ENCODE measurements at regions not wholly inside any gene's neighbourhood (a gene's known extent, or its start where the extent isn't known, plus 50 kb on each side); places are given as distances from the start of the nearest gene placed in this dataset.
"Not testable (repeated sequence)": the region's sequence is repeated elsewhere in the genome, so short reads cannot be mapped to it uniquely, and the experiment has no call there.

GRCh38 chr7:65146118-65146914, 139.8 kb upstream of the ERV3-1 start:
- H3K9ac ChIP-seq (ENCODE audit: low read length in 3 of 3); H3K9me3 ChIP-seq (ENCODE audit: control insufficient read depth in 2 of 3, insufficient read depth in 1 of 3, low read length in 3 of 3); H3K27me3 ChIP-seq (ENCODE audit: control insufficient read depth, insufficient read depth, low read length); intact Hi-C loops (cut with DNase I); H3K4me1 ChIP-seq (ENCODE audit: control insufficient read depth in 2 of 3, insufficient read depth in 2 of 3, low read depth in 1 of 3, low read length in 3 of 3); H3K36me3 ChIP-seq (ENCODE audit: control insufficient read depth in 2 of 3, insufficient read depth in 3 of 3, low read length in 3 of 3); H3K4me3 ChIP-seq (ENCODE audit: low read length in 3 of 3); DNase-seq; FAIRE-seq; H3K27ac ChIP-seq (ENCODE audit: low read depth in 2 of 2, low read length in 2 of 2): not testable (repeated sequence)

GRCh38 chr7:65145710-65146109, 139.2 kb upstream of the ERV3-1 start:
- H3K9me3 ChIP-seq (ENCODE audit: control insufficient read depth in 2 of 3, insufficient read depth in 1 of 3, low read length in 3 of 3); H3K4me1 ChIP-seq (ENCODE audit: control insufficient read depth in 2 of 3, insufficient read depth in 2 of 3, low read depth in 1 of 3, low read length in 3 of 3); H3K36me3 ChIP-seq (ENCODE audit: control insufficient read depth in 2 of 3, insufficient read depth in 3 of 3, low read length in 3 of 3); H3K27me3 ChIP-seq (ENCODE audit: control insufficient read depth, insufficient read depth, low read length); H3K27ac ChIP-seq (ENCODE audit: low read depth in 2 of 2, low read length in 2 of 2); intact Hi-C loops (cut with DNase I); H3K4me3 ChIP-seq (ENCODE audit: low read length in 3 of 3); H3K9ac ChIP-seq (ENCODE audit: low read length in 3 of 3): not testable (repeated sequence)
- DNase-seq (peak in 1 of 5 donors; percentile 11), FAIRE-seq (peak; percentile 8)

GRCh38 chr7:65145008-65145407, 138.5 kb upstream of the ERV3-1 start:
- intact Hi-C loops (cut with DNase I); H3K36me3 ChIP-seq (ENCODE audit: control insufficient read depth in 2 of 3, insufficient read depth in 3 of 3, low read length in 3 of 3); H3K27me3 ChIP-seq (ENCODE audit: control insufficient read depth, insufficient read depth, low read length); H3K9me3 ChIP-seq (ENCODE audit: control insufficient read depth in 2 of 3, insufficient read depth in 1 of 3, low read length in 3 of 3); H3K9ac ChIP-seq (ENCODE audit: low read length in 3 of 3); H3K4me3 ChIP-seq (ENCODE audit: low read length in 3 of 3); H3K27ac ChIP-seq (ENCODE audit: low read depth in 2 of 2, low read length in 2 of 2); H3K4me1 ChIP-seq (ENCODE audit: control insufficient read depth in 2 of 3, insufficient read depth in 2 of 3, low read depth in 1 of 3, low read length in 3 of 3): not testable (repeated sequence)
- FAIRE-seq (peak; percentile 50), DNase-seq (peak in 1 of 5 donors; percentile 5)

- H3K4me1 ChIP-seq (ENCODE audit: control insufficient read depth in 2 of 3, insufficient read depth in 2 of 3, low read depth in 1 of 3, low read length in 3 of 3); H3K4me3 ChIP-seq (ENCODE audit: low read length in 3 of 3); intact Hi-C loops (cut with DNase I); H3K27ac ChIP-seq (ENCODE audit: low read depth in 2 of 2, low read length in 2 of 2); H3K9ac ChIP-seq (ENCODE audit: low read length in 3 of 3); H3K27me3 ChIP-seq (ENCODE audit: control insufficient read depth, insufficient read depth, low read length); H3K9me3 ChIP-seq (ENCODE audit: control insufficient read depth in 2 of 3, insufficient read depth in 1 of 3, low read length in 3 of 3); FAIRE-seq; H3K36me3 ChIP-seq (ENCODE audit: control insufficient read depth in 2 of 3, insufficient read depth in 3 of 3, low read length in 3 of 3): not testable (repeated sequence)
- DNase-seq: peak in 1 of 5 donors; percentile 26
Measured at GRCh38 chr7:65144557-65144956, 138.1 kb upstream of the ERV3-1 start.

GRCh38 chr7:65144119-65144518, 137.6 kb upstream of the ERV3-1 start:
- H3K27me3 ChIP-seq (ENCODE audit: control insufficient read depth, insufficient read depth, low read length); H3K27ac ChIP-seq (ENCODE audit: low read depth in 2 of 2, low read length in 2 of 2); H3K9ac ChIP-seq (ENCODE audit: low read length in 3 of 3); H3K4me3 ChIP-seq (ENCODE audit: low read length in 3 of 3); DNase-seq; H3K36me3 ChIP-seq (ENCODE audit: control insufficient read depth in 2 of 3, insufficient read depth in 3 of 3, low read length in 3 of 3); H3K4me1 ChIP-seq (ENCODE audit: control insufficient read depth in 2 of 3, insufficient read depth in 2 of 3, low read depth in 1 of 3, low read length in 3 of 3); FAIRE-seq; intact Hi-C loops (cut with DNase I); H3K9me3 ChIP-seq (ENCODE audit: control insufficient read depth in 2 of 3, insufficient read depth in 1 of 3, low read length in 3 of 3): not testable (repeated sequence)

GRCh38 chr7:65141894-65142293, 135.4 kb upstream of the ERV3-1 start:
- peak in 1 of 5 donors; percentile 9 for DNase-seq
- H3K27ac ChIP-seq (ENCODE audit: low read depth in 2 of 2, low read length in 2 of 2); H3K9me3 ChIP-seq (ENCODE audit: control insufficient read depth in 2 of 3, insufficient read depth in 1 of 3, low read length in 3 of 3); H3K4me3 ChIP-seq (ENCODE audit: low read length in 3 of 3); H3K4me1 ChIP-seq (ENCODE audit: control insufficient read depth in 2 of 3, insufficient read depth in 2 of 3, low read depth in 1 of 3, low read length in 3 of 3); intact Hi-C loops (cut with DNase I); H3K27me3 ChIP-seq (ENCODE audit: control insufficient read depth, insufficient read depth, low read length); H3K9ac ChIP-seq (ENCODE audit: low read length in 3 of 3); H3K36me3 ChIP-seq (ENCODE audit: control insufficient read depth in 2 of 3, insufficient read depth in 3 of 3, low read length in 3 of 3); FAIRE-seq: not testable (repeated sequence)

- intact Hi-C loops (cut with DNase I); H3K9me3 ChIP-seq (ENCODE audit: control insufficient read depth in 2 of 3, insufficient read depth in 1 of 3, low read length in 3 of 3); FAIRE-seq; H3K27ac ChIP-seq (ENCODE audit: low read depth in 2 of 2, low read length in 2 of 2); H3K4me3 ChIP-seq (ENCODE audit: low read length in 3 of 3); H3K27me3 ChIP-seq (ENCODE audit: control insufficient read depth, insufficient read depth, low read length); H3K9ac ChIP-seq (ENCODE audit: low read length in 3 of 3); H3K36me3 ChIP-seq (ENCODE audit: control insufficient read depth in 2 of 3, insufficient read depth in 3 of 3, low read length in 3 of 3); H3K4me1 ChIP-seq (ENCODE audit: control insufficient read depth in 2 of 3, insufficient read depth in 2 of 3, low read depth in 1 of 3, low read length in 3 of 3): not testable (repeated sequence)
- DNase-seq: peak in 4 of 5 donors; percentile 1 to 49 (median 22)
Measured at GRCh38 chr7:65141405-65141778, 134.9 kb upstream of the ERV3-1 start.

GRCh38 chr7:65140543-65141404, 134.3 kb upstream of the ERV3-1 start:
- FAIRE-seq; H3K9ac ChIP-seq (ENCODE audit: low read length in 3 of 3); intact Hi-C loops (cut with DNase I); H3K27ac ChIP-seq (ENCODE audit: low read depth in 2 of 2, low read length in 2 of 2); H3K9me3 ChIP-seq (ENCODE audit: control insufficient read depth in 2 of 3, insufficient read depth in 1 of 3, low read length in 3 of 3); H3K27me3 ChIP-seq (ENCODE audit: control insufficient read depth, insufficient read depth, low read length); H3K4me3 ChIP-seq (ENCODE audit: low read length in 3 of 3); H3K4me1 ChIP-seq (ENCODE audit: control insufficient read depth in 2 of 3, insufficient read depth in 2 of 3, low read depth in 1 of 3, low read length in 3 of 3); H3K36me3 ChIP-seq (ENCODE audit: control insufficient read depth in 2 of 3, insufficient read depth in 3 of 3, low read length in 3 of 3): not testable (repeated sequence)
- peak in 3 of 5 donors; percentile 0 to 51 (median 7) for DNase-seq

All from kidney (tissue), 10 donors.